Neural progenitor cell (in vitro differentiated cells): ENCODE measurements at regions not wholly inside any gene's neighbourhood (a gene's known extent, or its start where the extent isn't known, plus 50 kb on each side); places are given as distances from the start of the nearest gene placed in this dataset.
"Not testable (repeated sequence)": the region's sequence is repeated elsewhere in the genome, so short reads cannot be mapped to it uniquely, and the experiment has no call there.

Source experiments
- EZH2phosphoT487 ChIP-seq: fragments of 200-600 bp; sonication (generic); IDR thresholded peaks from 2 replicates; pipeline ENCODE4 v1.6.1; 2017; ENCODE audit warnings: antibody characterized with exemption
- TF ChIP-seq, protein P1 (sequence below): fragments of 200-600 bp; sonication (generic); IDR thresholded peaks from 2 replicates; pipeline ENCODE4 v1.5.1; 2017; ENCODE audit warnings: antibody characterized with exemption, mild to moderate bottlenecking

- TF ChIP-seq, protein P1, sequence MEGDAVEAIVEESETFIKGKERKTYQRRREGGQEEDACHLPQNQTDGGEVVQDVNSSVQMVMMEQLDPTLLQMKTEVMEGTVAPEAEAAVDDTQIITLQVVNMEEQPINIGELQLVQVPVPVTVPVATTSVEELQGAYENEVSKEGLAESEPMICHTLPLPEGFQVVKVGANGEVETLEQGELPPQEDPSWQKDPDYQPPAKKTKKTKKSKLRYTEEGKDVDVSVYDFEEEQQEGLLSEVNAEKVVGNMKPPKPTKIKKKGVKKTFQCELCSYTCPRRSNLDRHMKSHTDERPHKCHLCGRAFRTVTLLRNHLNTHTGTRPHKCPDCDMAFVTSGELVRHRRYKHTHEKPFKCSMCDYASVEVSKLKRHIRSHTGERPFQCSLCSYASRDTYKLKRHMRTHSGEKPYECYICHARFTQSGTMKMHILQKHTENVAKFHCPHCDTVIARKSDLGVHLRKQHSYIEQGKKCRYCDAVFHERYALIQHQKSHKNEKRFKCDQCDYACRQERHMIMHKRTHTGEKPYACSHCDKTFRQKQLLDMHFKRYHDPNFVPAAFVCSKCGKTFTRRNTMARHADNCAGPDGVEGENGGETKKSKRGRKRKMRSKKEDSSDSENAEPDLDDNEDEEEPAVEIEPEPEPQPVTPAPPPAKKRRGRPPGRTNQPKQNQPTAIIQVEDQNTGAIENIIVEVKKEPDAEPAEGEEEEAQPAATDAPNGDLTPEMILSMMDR = not testable (repeated sequence)
- not testable (repeated sequence) for TF ChIP-seq EZH2phosphoT487
Measured at GRCh38 chrX:87178009-87178408, 339.6 kb upstream of the KLHL4 start.
